HFF-Myc (cell line): ENCODE measurements at regions not wholly inside any gene's neighbourhood (a gene's known extent, or its start where the extent isn't known, plus 50 kb on each side); places are given as distances from the start of the nearest gene placed in this dataset.

ENCODE experiments used
- DNase-seq: peaks from one replicate; pipeline ENCODE4 v3.0.0-alpha.2; 2011; ENCODE audit warnings: low read depth; ENCODE audit errors: extremely low read depth
- H3K4me3 ChIP-seq: replicated peaks from 2 replicates; pipeline ENCODE4 v1.5.1; 2011; ENCODE audit warnings: low read depth, mild to moderate bottlenecking, control low read depth, low read length
- CTCF ChIP-seq: IDR thresholded peaks from 2 replicates; pipeline ENCODE4 v1.5.1; 2012; ENCODE audit warnings: mild to moderate bottlenecking, low read depth, low read length, control low read depth; ENCODE audit errors: missing control alignments

DNA sequence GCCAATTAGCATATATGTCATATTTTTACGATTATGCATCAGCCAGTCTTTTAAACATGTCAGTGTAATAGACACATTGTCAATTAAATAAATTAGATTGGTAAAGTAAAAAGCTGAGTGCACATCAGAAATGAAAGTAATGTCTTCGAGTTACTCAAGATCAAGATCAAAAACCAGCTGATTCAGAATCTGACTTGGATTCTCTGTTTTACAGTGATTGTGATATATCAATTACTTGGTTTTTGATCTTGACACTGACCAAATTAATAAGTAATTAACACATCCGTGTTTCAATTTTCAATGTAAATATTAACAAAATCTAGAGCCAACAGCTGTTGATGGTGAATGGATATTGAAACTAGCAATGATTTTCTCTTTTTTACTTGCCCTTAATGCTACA is 311.6 kb downstream of the PDGFC start:
- H3K4me3 ChIP-seq: no peak overlapping the region
- DNase-seq: no peak

GRCh38 chr4:156659570-156659969 is 312.0 kb downstream of the PDGFC start:
- no peak overlapping the region for H3K4me3 ChIP-seq
- no peak for DNase-seq
- TF ChIP-seq CTCF: no peak

More for the DNA sequence above, 311.6 kb downstream of the PDGFC start:
- TF ChIP-seq CTCF: no peak

DNA sequence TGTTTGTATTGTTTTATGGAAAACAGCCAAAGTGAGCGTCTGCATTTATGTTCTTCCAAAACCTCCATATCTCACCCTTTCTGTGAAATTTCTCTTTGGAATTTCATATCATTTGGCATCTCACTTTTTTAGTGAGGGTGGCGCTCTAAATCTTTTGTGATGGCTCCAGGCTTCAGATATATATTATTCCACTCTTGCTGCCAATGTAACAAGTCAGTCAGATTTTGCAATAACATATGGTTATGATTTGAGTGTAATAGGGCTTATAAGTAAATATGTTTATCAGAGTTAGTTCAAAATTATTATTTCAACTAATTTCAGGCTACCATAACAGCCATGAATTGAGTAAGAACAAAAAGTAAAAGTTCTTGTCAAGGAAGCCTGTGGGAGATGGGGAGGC is 314.7 kb downstream of the PDGFC start:
- DNase-seq: no peak
- H3K4me3 ChIP-seq: no peak overlapping the region
- no peak for TF ChIP-seq CTCF

DNA sequence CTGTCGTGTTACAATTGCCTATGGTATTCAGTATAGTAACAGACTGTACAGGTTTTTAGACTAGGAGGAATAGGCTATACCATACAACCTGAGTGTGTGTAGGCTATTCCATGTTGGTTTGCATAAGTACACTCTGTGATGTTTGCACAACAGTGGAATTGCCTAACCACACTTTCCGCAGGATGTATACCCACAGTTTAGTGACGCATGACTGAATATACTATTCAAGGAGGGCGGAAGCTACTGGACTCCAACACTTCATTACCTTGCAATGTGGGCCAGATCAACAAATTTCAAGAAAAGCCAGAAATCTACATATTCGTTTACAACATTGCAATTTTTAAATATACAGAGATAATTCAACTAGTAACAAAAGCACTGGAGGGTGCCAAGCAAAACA is 317.2 kb downstream of the PDGFC start:
- no peak overlapping the region for H3K4me3 ChIP-seq
- no peak for TF ChIP-seq CTCF
- no peak for DNase-seq

DNA sequence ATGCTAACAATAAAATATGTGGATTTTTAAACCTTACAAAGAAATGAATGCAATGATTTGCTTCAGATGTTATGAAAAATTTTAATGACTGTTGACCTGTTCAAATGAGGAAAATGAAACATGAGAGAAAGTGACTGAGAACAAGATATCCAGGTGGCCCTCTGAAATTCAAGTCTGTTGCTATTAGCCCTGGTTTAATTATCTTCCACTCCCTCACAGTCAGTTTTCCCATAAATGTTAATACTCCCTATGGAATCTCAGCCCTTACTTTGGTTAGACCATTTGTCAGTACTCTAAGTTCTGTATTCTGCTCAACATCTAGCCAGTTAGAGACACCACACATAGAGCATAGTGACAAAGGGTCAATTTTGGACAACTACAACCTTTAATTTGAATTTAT is 327.8 kb downstream of the PDGFC start:
- no peak for TF ChIP-seq CTCF
- no peak overlapping the region for H3K4me3 ChIP-seq
- DNase-seq: no peak

- TF ChIP-seq CTCF: no peak
- DNase-seq: no peak
- no peak overlapping the region for H3K4me3 ChIP-seq
Observed at GRCh38 chr4:156642161-156642560, 329.4 kb downstream of the PDGFC start.

DNA sequence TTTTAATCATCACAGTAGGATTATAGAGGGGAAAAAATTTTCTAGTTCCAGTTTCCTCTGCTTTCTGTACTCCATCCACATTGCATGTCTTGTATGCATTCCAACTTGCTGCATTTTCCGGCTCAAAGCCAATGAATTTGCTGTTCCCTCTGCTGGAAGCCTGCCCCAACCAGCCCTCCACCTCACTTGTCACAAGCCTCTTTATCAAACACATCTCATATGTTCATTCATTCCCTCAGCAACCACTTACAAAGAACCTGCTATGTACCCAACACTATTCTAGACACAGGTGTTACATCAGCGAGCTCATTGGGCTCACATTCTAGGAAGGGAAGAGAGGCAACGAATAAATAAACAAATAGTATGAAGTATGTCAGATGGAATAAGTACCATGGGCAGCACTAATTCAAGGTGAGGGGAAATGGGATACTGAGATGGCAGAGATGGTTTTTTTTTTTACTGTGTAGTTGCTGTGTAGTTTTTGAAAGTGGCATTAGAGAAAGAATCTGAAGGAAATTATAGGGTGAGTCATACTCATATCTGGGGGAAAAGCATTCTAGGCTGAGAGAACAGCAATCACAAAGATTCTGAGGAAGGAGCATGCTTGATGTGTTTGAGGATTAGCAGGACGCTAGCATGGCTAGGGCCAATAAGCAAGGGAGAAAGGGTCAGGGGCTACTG is 332.5 kb downstream of the PDGFC start:
- DNase-seq: no peak

More for the DNA sequence above, 332.5 kb downstream of the PDGFC start:
- TF ChIP-seq CTCF: no peak
- H3K4me3 ChIP-seq: no peak overlapping the region
